ENCODE measurements at regions not wholly inside any gene's neighbourhood (a gene's known extent, or its start where the extent isn't known, plus 50 kb on each side); places are given as distances from the start of the nearest gene placed in this dataset.
"Not testable (repeated sequence)": the region's sequence is repeated elsewhere in the genome, so short reads cannot be mapped to it uniquely, and the experiment has no call there.

DNA sequence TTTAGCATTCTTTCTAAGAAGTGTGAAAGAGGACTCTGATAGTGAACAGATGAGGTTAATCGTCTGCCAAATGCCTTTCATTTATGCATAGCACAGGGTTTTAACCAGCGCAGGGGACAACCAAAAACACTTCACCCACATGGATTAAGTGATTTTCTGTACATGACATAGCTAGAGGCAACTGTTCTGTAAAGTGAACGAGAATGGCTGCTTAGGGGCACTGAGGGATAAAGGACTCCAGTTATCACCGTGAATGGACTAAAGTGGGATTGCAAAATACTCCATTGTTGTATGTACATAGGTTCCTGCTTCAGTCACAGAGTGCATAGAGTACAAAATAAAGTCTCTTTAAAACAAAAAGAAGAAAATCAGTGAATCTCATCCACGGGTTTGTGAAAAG is 456.8 kb downstream of the DMAC1 start:
- DNase-seq (ENCODE audit: low read depth), result no peak

DNA sequence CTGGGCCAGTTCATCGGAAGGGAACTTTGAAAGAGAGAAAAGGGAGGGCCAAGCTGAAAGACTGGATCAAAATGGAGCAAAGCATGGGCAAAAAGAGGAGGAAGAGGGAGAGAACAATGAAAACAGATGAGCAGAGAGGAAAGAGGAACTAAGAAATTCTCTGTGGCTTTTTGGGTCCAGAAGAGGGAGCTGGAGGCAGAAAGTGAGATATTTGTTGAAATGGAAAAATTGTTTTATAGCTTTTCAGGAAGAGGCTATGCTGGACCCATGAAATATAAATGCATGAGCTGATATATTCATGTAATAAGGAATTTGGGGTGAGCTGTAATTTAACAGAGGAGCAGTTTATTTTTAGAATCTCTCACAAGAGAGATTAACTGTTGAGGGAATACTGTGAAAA is 457.3 kb downstream of the DMAC1 start:
- no peak for DNase-seq (ENCODE audit: low read depth)

DNA sequence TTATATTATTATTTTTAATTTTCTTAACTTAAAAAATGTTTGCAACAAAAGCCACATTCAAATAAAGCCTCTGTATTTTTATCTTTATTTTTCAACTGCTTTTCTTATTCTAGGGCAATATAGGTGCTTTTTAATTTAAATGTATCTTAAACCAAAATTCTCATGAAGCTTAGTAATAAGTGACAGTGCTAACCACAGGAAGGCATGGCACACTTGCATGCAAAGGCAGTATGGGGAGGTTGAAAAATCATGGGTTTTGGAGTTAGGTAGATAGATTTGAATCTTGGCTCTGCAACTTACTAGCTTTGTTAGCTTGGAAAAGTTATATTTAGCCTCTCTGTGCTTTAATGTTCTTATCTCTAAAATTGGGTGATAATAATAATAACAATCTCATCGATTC is 458.0 kb downstream of the DMAC1 start:
- DNase-seq (ENCODE audit: low read depth), result no peak

DNA sequence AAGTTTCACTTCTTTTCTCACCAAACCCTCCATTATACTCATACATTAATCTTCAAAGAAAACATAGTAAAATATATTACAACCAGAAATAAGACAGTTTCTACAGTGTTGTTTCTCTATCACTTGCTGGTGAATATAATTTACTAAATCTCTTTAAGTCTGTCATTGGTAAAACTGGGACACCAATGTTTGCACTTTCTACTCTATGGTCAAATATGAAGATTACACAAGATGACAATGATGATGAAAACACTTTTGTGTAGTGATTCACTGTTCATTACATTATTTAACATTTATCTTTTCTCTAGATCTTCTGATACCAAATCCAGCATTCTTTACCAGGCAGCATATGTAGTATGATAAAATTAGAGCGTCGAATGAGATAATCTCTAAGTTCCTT is 459.1 kb downstream of the DMAC1 start:
- no peak for DNase-seq (ENCODE audit: low read depth)

DNA sequence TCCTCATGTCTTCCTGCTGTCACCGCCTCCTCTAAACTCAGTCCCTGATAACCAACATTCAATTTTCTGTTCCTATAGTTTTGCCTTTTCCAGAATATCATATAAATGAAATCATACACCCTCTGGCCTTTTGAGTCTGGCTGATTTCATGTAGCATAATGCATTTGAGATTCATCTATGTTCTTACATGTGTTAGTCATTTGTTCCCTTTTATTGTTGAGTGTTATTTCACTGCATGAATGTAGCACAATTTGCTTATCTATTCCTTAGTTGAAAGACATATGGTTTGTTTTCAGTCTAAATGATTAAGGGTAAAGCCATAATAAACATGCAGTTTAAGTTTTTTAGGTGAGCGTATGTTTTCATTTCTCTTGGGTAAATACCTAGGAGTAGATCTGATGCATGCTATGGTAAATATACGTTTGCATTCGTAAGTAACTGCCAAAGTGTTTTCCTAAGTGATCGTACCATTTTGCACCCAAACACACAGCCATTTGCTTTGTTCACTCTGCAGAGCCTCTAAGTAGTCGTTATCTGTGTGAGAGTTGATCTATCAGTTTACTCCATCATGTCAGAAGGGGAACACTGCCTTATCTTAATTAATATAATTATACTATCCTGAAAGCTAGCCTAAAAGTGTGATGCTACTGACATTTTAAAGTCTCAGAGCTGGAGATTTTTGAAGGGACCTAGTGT is 460.8 kb downstream of the DMAC1 start:
- DNase-seq (ENCODE audit: low read depth), result no peak

DNA sequence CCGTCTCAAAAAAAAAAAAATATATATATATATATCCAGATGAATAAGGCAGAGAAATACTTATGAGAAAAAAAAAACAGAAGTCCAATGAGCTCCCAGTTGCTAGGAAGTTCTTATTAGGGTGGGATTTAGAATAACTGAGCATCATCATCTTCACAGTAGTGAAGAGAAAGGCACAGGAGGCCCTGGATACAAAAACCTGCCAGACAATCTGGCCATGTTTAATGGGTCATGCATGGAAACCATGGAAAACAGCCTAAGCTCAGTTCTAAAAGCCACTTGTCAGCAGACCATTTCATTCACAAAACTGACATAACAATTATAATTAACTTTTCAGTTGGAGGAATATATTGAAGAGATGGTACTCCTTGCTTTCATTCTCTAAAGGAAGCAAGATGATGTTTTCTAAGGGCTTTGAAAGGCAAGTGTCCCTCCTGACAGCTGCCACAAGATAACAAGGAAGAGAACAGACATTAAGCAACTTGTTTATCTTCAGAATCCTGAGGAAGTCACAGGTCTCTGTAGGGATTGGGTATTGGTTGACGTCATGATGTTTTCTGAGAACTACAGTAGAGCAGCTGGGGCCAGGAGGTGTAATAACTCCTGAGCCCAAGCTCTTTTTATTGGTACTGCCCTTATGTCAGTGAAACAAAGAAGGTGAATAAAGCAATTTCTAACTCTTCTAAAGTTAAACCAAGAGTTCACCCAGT is 463.1 kb downstream of the DMAC1 start:
- DNase-seq (ENCODE audit: low read depth), result no peak

DNA sequence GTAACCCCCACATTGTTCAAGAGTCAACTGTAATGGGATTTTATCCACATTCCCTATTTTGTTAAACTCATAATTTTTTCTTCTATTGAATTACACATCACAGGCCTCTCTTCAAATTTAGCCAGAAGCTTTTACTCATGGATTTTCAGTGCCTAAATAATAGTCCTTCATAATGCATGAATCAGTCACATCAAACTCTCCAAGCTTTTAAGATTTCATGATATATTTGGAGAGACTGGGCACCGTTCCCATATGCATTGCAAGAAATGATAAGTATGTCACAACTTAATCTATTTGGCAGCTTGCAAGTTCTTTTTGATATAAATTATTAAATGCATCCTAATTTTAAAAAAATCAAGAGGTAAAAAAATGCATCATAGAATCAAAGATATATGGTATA is 465.9 kb downstream of the DMAC1 start:
- DNase-seq (ENCODE audit: low read depth), result no peak

DNA sequence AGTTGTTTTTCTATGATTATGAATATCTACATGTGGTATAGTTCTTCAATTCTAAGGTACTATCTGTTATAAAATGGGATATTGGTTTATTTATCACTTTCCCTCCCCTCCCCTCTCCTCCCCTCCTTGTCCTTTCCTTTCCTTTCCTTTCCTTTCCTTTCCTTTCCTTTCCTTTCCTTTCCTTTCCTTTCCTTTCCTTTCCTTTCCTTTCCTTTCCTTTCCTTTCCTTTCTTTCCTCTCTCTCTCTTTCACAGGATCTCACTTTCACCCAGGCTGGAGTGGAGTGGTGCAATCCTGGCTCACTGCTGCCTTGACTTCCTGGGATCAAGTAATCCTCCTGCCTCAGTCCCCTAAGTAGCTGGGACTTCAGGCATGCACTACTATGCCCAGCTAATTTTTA is 466.8 kb downstream of the DMAC1 start:
- DNase-seq (ENCODE audit: low read depth), result no peak

DNA sequence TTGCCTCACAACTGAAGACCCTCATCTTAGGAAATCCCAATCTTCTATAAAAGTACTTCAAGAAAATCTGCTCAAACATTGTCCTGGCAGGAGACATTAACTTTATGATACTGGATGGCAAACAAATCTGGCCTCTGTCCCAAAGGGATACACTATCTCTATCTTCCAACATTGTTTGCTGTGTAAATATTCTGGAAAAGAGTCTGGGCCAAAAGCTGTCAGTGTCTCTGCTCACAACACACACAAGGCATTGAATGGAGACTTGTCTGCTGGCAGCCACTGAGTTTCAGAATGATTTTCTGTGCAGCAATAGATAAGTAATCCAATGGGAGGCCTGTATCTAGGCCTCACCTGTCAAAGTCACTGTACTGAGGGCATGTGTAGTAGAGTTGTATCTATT is 471.1 kb downstream of the DMAC1 start:
- no peak for DNase-seq (ENCODE audit: low read depth)

DNA sequence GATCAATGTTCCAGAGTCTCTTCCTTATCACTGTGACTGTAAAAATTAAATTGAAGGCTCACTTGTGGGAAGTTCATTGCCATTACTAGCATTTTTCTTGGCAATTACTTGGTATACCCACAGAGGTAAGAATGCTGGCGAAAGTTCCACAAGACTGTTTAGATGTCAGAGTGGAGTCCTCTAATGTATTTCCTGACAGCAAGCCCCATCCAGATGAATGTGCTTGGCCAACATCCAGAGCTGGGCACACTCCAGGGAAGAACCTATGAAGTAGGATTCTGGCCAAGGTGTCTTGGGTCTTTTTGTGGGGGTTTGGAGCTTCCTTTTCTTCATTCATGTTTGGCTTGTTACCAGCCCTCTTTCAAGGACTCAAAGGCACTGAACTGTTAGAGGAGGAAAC is 473.6 kb downstream of the DMAC1 start:
- DNase-seq (ENCODE audit: low read depth), result no peak

DNA sequence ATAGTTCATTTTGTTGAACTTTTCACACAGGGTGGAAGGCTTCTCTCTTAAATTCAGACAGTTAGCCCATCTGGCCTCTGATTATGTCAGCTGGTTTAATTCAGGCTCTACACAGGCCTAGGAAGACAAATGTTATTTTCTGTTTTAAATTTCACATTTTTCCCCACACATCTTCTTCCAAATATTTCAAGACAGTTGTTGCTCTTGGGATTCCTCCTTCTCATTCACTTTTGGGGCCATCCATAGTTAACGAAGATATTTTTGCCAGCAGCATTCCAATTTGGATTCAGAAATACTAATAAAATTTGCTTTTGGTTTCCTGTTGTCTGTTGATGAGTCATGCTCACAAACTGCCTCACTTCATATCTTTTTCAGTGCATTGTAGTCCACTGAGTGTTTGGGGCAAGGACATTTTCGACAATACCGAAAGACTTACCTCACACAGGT is 475.4 kb downstream of the DMAC1 start:
- DNase-seq (ENCODE audit: low read depth), result no peak

DNA sequence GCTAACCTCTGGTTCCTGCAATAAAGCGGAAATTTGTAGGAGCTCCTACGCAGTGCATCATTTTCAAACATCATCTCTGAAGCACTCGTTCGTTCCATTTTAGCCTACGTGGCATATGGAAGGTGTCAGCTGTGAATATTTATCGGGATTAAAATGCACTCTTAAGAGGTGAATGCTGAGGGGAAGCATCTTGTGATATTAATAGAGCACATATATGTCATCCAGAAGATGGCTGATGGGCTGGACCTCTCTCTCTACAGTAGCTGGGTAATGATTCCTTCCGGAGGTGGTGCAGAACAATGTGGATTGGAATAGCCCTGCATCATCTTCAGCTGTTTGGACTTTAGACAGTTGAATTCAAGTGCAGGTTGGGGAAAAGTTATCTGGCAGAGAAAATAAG is 478.7 kb downstream of the DMAC1 start:
- DNase-seq (ENCODE audit: low read depth), result no peak

DNA sequence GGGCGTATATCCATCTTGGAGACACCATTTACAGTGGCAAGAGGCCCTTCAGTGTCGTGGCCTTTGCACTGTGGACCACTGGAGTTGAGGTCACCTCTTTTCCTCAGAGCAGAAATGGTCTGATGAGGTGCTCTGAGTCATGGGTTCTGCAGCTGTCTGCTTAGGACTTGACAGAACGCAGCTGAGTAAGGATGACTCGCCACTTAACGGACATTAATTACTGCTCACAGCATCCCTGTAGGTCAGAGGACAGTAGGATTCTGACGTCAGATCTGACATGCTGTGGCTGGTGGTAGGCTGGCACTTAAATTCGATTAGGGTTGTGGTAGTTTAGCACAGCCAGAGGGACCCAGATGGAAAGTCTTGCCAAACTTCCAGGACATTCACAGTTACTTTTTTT is 479.4 kb downstream of the DMAC1 start:
- DNase-seq (ENCODE audit: low read depth), result no peak

DNA sequence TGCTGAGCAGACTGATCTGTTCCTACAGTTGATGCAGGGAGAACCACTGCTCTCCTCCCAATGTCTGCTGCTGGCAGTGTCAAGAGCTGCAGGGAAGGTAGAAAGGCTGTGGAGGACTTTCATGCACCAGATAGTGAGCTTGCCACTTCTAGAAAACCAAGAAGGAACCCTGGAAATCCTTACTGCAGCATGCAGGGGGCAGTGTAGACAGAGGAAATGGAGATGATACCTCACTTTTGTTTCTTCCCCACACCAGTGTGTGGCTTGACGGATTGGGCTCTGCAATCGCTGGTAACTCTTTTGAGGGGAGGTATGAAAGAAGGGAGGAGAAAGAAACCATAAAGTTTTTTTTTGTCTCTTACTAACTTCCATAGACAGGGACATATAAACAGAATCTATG is 480.7 kb downstream of the DMAC1 start:
- DNase-seq (ENCODE audit: low read depth), result no peak

DNA sequence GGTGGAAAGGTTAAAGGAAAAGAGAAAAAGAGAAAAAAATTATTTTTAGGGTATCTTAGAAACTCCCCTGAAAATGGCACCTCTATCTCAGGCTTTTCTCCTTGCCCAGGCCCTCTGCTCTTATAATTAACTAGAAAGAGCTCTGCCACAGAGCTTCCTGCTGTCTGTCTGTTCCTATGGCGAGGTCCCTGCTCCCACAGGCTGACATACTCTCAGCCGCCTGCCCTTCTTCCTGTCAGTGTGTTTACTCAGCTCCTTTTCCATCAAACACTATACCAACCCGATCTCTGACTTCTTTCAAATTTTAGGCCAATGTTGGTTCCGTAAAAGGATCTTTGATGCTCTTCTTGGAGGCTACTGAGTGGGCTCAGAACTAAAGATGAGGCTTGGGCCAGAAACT is 482.6 kb downstream of the DMAC1 start:
- DNase-seq (ENCODE audit: low read depth), result no peak

DNA sequence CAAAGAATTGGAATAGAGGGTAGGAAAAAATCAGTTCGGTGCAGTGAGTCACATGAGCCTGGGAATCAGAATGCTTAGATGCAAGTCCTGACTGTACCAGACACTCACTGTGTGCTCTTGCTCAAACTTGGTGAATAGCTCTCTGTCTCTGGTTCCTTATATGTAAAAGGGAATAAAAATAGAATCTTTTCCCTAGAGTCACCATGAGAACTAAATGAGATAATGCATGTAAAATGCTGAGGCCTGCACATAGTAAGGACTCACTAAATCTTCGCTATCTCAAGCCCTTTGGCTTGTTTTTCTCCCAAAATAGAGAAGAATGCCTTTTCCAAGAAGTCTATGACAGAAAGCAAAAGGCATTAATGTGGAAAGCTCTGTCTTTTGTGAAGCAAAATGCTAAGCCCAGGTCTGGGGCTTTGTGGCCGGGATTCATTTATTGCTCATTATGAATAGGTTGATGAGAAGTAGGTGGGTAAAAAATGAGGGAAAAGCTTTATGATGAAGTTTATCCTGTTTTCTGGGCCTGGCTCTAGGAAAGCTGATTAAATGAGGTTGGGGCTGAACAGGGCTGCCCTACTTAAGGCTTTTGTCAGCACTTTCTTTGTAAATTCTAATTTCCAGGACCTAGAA is 483.3 kb downstream of the DMAC1 start:
- DNase-seq (ENCODE audit: low read depth), result no peak

DNA sequence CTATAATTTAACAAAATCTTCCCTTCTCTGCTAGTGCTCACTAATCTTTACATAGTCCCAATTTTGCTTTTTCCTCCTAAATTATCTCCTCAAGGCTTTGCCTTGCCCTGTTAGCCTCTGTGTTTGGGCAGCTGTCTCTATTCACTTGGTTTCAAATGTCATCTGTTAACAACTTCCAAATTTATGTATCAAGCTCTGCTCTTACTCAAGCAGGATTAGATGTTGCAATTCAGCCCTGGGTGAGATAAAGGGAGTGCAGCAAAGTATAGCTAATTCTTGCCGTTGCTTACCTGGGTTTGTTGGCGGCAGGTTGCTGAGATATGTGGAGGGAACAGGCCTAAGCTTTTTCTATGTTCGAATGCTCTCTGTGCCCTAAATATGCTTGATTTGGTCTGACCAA is 483.8 kb downstream of the DMAC1 start:
- no peak for DNase-seq (ENCODE audit: low read depth)

DNA sequence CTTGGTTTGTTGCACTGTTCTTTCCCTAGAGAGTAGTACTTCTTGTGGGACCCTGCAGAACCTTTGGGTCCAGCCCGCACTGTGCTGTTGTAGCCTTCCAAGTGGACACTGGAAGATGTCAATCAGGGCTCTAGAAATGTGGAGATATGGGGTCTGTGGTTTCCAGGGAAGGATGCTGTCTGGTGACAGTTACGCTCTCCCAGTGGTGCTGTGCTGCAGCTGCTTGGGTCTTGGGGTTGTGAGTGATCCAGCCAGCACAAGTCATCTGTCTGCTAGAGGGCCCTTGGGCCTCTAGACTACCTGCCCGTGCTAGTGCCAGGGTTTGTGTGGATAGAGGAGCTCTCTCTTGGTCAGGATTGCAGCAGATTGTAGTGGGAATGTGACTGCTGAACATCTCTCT is 484.5 kb downstream of the DMAC1 start:
- DNase-seq (ENCODE audit: low read depth), result no peak

DNA sequence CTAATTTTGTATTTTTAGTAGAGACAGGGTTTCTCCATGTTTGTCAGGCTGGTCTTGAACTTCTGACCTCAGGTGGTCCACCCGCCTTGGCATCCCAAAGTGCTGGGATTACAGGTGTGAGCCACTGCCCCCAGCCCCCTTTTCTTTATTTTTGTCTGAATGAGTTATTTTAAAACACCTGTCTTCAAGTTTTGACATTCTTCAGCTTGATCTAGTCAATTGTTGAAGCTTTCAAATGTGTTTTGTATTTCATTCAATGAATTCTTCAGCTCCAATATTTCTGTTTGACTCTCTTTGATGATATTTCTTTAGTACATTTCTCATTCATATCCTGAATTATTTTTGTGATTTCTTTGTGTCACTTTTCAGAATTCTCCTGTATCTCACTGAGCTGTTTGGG is 486.2 kb downstream of the DMAC1 start:
- DNase-seq (ENCODE audit: low read depth), result no peak

DNA sequence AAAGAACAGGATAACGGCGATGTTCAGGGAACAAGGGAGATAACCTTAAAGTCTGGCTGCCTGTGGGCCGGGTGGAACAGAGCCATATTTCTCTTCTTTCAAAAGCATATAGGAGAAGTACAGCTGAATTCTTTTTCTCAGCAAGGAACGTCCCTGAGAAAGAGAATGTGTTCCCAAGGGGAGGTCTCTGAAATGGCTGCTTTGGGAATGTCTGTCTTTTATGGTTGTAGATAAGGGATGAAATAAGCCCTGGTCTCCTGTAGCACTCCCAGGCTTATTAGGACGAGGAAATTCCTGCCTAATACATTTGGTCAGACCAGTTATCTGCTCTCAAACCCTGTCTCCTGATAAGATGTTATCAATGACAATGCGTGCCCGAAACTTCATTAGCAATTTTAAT is 490.5 kb downstream of the DMAC1 start:
- DNase-seq (ENCODE audit: low read depth), result not testable (repeated sequence)

DNA sequence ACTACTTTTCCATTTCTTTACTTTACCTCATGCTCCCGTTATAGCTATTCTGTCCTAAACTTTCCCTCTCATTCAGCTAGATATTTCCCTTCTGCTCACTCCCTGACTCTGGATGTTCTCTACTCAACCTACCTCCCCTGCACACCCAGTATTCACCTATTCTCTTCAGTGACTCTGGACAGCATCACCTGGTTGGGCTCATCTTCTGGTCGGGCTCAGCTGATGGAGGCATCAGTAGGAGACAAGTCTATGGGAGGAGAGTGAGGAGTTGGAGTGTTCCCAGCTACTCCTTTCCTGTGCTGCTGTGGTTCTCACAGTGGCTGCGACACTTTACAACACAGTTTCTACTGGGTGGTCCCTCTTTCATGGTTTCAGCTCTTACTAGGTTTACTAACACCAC is 493.9 kb downstream of the DMAC1 start:
- no peak for DNase-seq (ENCODE audit: low read depth)

DNA sequence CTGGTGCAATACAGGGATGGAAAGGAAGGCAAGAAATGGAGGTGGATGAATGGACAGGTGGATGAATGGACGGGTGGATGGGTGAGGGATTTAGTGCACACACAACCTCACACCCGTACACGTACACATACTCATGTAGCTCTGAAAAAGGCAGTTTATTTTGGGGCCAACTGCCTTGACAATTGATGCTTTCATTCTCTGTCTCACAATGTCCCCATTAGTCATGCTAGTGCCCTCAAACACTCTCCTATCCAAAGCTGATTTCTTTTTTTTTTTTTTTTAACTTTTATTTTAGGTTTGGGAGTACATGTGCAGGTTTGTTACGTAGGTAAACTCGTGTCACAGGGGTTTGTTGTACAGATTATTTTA is 495.0 kb downstream of the DMAC1 start:
- no peak for DNase-seq (ENCODE audit: low read depth)

DNA sequence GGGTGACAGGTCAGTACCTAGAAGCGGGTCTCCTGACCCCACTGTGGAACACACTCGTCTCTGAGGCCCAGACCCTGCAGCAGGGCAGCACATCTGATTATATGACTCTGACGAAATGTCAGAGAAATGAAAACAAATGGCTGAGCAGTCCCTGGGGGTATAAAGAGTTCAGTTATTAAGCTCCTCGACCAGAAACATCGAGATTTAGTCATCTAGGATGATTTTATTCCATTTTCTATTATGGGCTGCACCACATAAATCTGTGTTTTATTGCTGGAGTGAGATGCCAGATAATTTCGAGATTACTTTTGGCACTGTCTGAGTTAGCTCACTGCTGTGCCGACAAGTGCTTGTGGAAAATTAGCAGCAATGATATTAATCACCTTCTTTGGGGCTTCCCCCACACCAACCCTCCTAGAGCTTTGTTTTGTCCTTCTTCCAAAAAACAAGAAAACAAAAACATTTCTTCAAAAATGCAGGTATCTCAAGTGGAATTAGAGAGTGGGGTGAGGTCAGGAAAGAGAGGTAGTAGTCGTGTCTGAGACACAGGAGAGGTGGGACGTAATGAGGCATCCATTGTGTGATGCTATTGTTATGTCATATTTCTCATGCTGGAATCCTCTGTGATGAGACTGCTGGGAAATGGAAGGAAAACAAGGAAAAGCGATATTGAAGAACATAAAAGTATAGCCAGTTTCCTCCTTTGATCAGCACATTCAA is 495.5 kb downstream of the DMAC1 start:
- no peak for DNase-seq (ENCODE audit: low read depth)

All from activated T-cell treated with anti-CD3 and anti-CD28 coated beads for 24 hours (primary cell).